ENCODE measurements at regions not wholly inside any gene's neighbourhood (a gene's known extent, or its start where the extent isn't known, plus 50 kb on each side); places are given as distances from the start of the nearest gene placed in this dataset.
"Not testable (repeated sequence)": the region's sequence is repeated elsewhere in the genome, so short reads cannot be mapped to it uniquely, and the experiment has no call there.

DNA sequence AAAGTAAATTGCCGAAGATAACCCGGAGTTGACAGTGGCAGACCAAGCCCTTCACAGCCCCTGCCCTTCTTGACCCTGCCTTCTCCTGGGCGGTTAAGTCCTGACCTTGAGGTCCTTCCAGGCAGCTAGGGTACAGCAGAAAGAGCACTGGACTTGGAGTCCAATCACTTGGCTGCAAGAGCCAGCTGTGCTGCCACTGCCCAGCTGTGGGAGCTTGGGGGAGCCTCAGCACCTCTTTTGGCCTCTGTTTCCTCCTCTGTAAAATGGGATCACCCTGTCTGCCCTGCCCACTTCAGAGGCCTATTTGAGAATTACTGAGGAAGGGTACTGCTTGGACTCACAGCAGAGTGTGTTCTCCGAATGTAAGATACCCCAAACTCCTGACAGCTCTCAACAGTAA, 66.2 kb upstream of the SMAD6 start:
- no peak for DNase-seq (ENCODE audit: low read depth in 2 of 2)

- DNase-seq (ENCODE audit: low read depth in 2 of 2) = not testable (repeated sequence)
Observed at GRCh38 chr15:66637044-66637443, 65.0 kb upstream of the SMAD6 start.

- DNase-seq (ENCODE audit: low read depth in 2 of 2) = no peak
Observed at GRCh38 chr15:66638377-66638776, 63.7 kb upstream of the SMAD6 start.

DNA sequence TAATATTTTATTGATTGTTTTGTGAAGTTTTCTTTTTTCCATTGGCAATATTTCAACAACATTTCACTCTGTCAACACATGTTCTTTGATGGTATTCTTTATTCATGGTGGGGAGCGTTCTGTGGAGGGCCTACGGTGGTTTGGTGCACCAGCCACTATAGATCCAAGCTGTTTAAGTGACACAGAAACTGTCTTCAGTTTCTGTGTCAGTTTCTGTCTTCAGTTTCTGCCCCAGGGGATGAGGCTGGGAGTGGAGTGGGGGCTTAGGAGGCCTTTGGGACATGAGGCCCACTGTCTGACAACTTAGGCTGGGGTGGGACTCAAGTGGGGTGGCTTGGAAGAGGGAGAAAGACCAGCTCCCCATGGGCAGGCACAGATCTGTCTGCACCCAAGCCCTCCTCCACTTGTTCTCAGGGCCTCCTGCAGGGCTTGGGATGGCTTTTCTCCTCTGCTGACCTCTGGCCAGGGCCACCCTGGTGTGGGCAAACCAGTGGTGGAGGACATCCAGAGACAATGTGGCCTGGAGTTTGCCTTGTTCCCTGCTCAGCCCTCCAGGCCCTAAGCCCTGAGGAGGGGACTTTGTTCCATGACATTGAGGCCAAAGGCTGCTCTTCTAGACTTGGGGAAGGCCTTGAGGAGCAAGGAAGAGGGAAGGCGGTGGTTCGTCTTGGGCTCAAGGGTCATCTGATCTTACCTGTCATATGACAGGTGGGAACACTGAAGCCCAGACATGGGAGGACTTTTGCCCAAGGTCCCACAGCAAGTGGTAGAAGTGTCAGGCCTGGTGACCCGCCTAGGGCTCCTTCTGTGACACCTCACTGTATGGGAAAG, 60.3 kb upstream of the SMAD6 start:
- no peak for DNase-seq (ENCODE audit: low read depth in 2 of 2)

DNA sequence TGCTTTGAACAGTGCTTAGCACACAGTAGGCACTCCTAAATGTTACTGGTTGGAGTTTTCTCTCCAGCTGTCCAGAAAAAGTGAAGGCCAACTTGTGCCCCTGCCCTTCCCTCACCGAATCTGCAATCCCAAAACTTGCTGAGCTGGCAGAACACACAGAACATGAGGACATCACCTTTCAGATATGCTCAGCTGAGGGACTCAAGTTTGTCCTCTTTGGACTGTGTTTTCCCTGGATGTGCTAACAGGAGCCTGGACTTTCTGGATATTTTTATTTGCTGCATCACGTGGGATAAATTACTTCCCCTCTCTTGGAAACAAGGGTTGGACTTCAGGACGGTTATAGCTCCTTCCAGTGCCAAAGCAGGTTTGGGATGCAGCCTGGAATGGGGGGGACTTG, 59.5 kb upstream of the SMAD6 start:
- DNase-seq (ENCODE audit: low read depth in 2 of 2) = no peak

DNA sequence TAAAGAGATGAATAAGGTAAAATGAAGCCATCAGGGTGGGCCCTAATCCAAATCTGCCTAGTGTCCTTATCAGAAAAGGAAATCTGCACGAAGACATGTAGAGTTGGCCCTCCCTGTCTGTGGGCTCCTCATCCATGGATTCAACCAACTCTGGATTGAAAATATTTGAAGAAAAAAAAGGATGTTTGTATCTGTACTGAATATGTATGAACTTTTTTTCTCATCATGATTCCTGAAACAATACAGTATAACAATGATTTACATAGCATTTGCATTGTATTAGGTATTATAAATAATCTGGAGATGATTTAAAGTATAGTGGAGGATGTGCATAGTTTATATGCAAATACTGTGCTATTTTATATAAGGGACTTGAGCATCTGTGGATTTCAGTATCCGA, 59.0 kb upstream of the SMAD6 start:
- DNase-seq (ENCODE audit: low read depth in 2 of 2) = no peak

- DNase-seq (ENCODE audit: low read depth in 2 of 2) = no peak
Observed at GRCh38 chr15:66644000-66644787, 57.8 kb upstream of the SMAD6 start.

DNA sequence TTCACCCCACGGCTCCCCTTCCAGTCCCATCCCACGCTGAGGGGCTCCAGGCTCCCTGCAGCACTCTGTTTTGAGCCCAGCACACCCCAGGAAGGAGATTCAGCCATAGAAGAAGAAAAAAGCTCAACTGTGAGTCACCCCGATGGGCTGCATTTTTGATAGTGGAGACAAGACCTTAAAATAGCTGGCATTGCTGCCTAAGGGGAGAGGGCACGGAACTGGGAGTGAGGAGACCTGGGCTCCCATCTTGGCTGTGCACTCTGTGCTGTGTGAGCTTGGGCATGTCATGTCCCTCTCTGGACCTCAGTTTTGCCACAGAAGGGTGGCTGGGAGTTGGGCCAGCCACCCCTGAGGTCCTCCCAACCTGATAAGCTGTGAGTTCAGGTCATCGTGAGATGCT, 57.2 kb upstream of the SMAD6 start:
- DNase-seq (ENCODE audit: low read depth in 2 of 2) = no peak

GRCh38 chr15:66646308-66646707, 55.7 kb upstream of the SMAD6 start:
- no peak for DNase-seq (ENCODE audit: low read depth in 2 of 2)

DNA sequence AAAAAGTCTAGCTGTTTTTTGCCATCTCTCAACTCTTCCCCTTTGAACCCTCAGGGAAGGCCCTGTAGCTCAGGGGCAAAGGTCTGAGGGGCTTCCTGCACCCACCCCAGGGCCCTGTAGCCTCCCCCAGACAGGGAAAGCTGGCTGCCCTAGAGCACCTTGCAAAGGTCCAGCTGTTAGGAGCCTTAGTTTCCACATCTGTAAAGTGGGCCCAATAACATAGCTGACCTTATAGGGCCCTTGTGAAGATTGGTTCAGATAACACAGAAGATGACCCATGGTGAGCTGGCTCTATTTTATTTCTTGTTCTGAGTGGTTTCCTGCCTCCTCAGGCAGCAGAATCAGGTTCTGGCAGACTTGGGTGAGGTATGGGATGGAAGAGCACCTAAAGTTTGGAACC, 55.2 kb upstream of the SMAD6 start:
- DNase-seq (ENCODE audit: low read depth in 2 of 2) = no peak

DNA sequence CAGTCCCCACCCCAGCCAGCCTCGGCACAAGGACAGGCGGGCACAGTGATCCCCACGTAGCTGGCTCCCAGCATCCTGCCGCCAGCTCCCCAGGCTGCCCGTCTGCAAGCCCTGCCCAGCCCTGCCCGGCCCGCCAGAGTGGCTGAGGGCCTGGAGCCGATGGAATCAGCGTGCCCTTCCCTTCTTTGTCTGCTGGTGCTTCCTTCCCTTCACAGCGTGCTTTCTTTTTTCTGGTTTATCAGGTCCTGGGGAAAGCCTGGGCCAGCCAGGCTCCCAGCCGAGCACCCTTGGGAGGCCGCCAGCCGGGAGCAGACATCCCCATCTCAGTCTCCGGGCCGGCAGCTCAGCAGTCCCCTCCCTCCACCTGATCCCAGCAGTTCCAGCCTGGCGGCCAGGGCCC, 54.7 kb upstream of the SMAD6 start:
- DNase-seq (ENCODE audit: low read depth in 2 of 2) = no peak

DNA sequence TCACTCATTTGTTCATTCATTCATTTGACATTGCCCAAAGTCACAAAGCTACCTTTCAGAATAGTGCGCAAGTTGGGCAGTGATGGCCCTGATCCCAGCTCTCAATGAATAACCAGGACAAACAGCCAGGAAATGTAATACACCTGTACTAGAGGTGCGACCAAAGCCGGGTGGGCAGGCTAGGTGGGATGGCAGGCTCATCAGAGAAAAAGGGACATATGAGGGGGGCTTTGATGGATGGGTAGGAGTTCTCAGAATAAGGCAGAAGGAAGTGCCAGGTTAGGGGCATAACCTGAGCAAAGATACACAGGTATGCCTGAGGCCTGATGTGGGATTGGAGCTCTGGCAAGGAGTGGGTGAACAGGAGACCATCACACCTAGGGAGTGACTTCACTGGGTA, 53.4 kb upstream of the SMAD6 start:
- no peak for DNase-seq (ENCODE audit: low read depth in 2 of 2)

- no peak for DNase-seq (ENCODE audit: low read depth in 2 of 2)
Observed at GRCh38 chr15:66649235-66649984, 52.6 kb upstream of the SMAD6 start.

DNA sequence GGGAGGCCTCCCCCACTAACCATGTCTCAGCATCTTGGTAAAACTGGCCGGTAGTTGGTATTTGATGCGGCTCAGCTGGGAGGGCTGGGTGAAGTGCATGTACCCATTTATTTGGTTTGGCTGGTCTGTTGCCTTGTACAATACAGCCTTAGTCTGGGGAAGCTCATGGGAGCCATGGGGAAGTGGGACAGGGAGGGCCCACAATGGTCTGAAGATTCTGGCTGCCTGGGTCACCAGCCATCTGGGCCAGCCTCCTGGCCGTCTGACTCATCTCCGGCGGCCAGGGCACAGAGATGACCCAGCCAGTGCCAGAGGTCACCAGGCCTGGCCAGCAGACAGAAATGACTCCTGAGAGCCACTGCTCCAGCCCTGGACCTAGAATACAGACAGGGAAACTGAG, 51.6 kb upstream of the SMAD6 start:
- no peak for DNase-seq (ENCODE audit: low read depth in 2 of 2)

DNA sequence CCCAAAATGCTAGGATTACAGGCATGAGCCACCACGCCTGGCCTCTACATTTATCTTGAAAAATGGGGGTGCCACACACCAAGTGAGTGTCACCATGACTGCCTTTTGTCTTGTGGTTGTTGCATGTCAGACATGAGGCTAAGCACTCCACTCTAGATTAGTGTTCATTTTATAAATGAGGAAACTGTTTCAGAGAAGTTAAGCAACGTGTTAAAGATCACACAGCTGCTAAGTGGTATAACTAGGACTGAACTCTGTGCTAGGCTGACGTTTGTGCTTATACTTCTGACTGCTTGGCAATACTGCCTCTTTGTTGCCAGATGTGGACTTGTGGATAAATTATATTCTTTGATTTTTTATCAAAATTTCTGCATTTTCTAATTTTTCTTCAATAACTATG, 50.8 kb upstream of the SMAD6 start:
- no peak for DNase-seq (ENCODE audit: low read depth in 2 of 2)

- no peak for DNase-seq (ENCODE audit: low read depth in 2 of 2)
Observed at GRCh38 chr15:66651913-66652642, 50.0 kb upstream of the SMAD6 start.
